ENCODE measurements at regions not wholly inside any gene's neighbourhood (a gene's known extent, or its start where the extent isn't known, plus 50 kb on each side); places are given as distances from the start of the nearest gene placed in this dataset.

DNA sequence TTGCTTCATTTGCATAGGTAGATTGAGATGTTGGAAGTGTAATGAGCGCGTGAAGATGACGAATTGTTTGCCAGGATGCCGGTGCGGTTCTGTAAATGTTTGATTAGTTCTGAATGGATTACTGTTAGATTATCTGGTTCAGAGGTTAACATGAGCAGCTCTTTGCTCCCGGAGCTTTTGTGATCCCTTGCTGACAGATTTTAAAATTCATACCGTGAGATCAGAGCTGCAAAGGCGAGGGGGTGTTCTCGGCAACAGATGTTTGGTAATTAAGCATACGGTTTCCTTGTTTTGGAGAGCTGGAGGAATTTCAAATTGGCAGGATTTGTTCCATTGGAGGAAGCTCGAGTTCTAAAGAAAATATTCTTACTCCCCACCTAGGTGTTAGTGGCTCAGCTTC is 237.8 kb upstream of the GPR26 start:
- H4K91ac ChIP-seq (ENCODE audit: low read length) = no peak overlapping the region
- no peak overlapping the region for H3K9ac ChIP-seq (ENCODE audit: low read length)
- H2BK12ac ChIP-seq (ENCODE audit: low read length in 2 of 2) = no peak overlapping the region
- H3K79me1 ChIP-seq (replicated peaks; ENCODE audit: low read length, poor library complexity, severe bottlenecking) = no peaks in the 10 kb centered on the region
- H3K23ac ChIP-seq (ENCODE audit: low read length in 2 of 2) = no peak overlapping the region
- WGBS = 83% methylated on average over 9 of the region's 11 CpGs
- no peak overlapping the region for H3K27ac ChIP-seq (ENCODE audit: low read length, poor library complexity, severe bottlenecking)
- no peak overlapping the region for H2AFZ ChIP-seq (ENCODE audit: low read depth, low read length)
- no peak overlapping the region for H3K4me3 ChIP-seq (ENCODE audit: insufficient read depth in 1 of 2, low read depth in 1 of 2, low read length in 2 of 2)
- H3K18ac ChIP-seq (ENCODE audit: low read depth in 1 of 2, low read length in 2 of 2) = no peak overlapping the region
- no peak overlapping the region for H3K14ac ChIP-seq (ENCODE audit: low read length in 2 of 2)
- H2BK15ac ChIP-seq (ENCODE audit: low read depth, poor library complexity, severe bottlenecking) = no peak overlapping the region
- H4K8ac ChIP-seq (ENCODE audit: low read length) = no peak overlapping the region
- no peak overlapping the region for H2AK5ac ChIP-seq (ENCODE audit: low read length, severe bottlenecking)
- H3K27me3 ChIP-seq (ENCODE audit: control insufficient read depth in 1 of 2, insufficient read depth in 1 of 2, low read length in 2 of 2) = peaks cover 0 to 37% of the 10 kb centered on the region in 2 experiments
- H2BK120ac ChIP-seq (ENCODE audit: low read depth, low read length) = no peak overlapping the region
- DNase-seq = no peak
- H3K4me2 ChIP-seq (ENCODE audit: low read length, poor library complexity, severe bottlenecking) = no peak overlapping the region
- no peaks in the 10 kb centered on the region for H3K4me1 ChIP-seq (ENCODE audit: control insufficient read depth, insufficient read depth, low read depth, low read length)
- H2BK5ac ChIP-seq (ENCODE audit: low read depth, low read length, poor library complexity, severe bottlenecking) = no peak overlapping the region
- H3K9me3 ChIP-seq (ENCODE audit: control insufficient read depth, low read length) = no peaks in the 10 kb centered on the region
- no peaks in the 10 kb centered on the region for H3K36me3 ChIP-seq (ENCODE audit: control insufficient read depth in 1 of 2, insufficient read depth in 2 of 2, low read depth in 1 of 2, low read length in 2 of 2)
- no peak overlapping the region for H3K4ac ChIP-seq (ENCODE audit: low read depth in 1 of 2, low read length in 2 of 2)

- Histone ChIP-seq H3K4me3 (ENCODE audit: insufficient read depth in 1 of 2, low read depth in 1 of 2, low read length in 2 of 2) (no peak overlapping the region), H3K14ac (ENCODE audit: low read length in 2 of 2) (no peak overlapping the region), H3K4me2 (ENCODE audit: low read length, poor library complexity, severe bottlenecking) (no peak overlapping the region), H3K23ac (ENCODE audit: low read length in 2 of 2) (no peak overlapping the region), H3K79me1 (replicated peaks; ENCODE audit: low read length, poor library complexity, severe bottlenecking) (no peaks in the 10 kb centered on the region), H3K18ac (ENCODE audit: low read depth in 1 of 2, low read length in 2 of 2) (no peak overlapping the region), H2BK5ac (ENCODE audit: low read depth, low read length, poor library complexity, severe bottlenecking) (no peak overlapping the region), H2BK120ac (ENCODE audit: low read depth, low read length) (no peak overlapping the region), H3K36me3 (ENCODE audit: control insufficient read depth in 1 of 2, insufficient read depth in 2 of 2, low read depth in 1 of 2, low read length in 2 of 2) (no peaks in the 10 kb centered on the region), H3K4me1 (ENCODE audit: control insufficient read depth, insufficient read depth, low read depth, low read length) (no peaks in the 10 kb centered on the region), H2BK12ac (ENCODE audit: low read length in 2 of 2) (no peak overlapping the region), H3K27ac (ENCODE audit: low read length, poor library complexity, severe bottlenecking) (no peak overlapping the region), H4K91ac (ENCODE audit: low read length) (no peak overlapping the region), H3K4ac (ENCODE audit: low read depth in 1 of 2, low read length in 2 of 2) (no peak overlapping the region), H3K27me3 (ENCODE audit: control insufficient read depth in 1 of 2, insufficient read depth in 1 of 2, low read length in 2 of 2) (peaks cover 0 to 37% of the 10 kb centered on the region in 2 experiments), H2BK15ac (ENCODE audit: low read depth, poor library complexity, severe bottlenecking) (no peak overlapping the region), H3K9me3 (ENCODE audit: control insufficient read depth, low read length) (no peaks in the 10 kb centered on the region), H4K8ac (ENCODE audit: low read length) (no peak overlapping the region), H3K9ac (ENCODE audit: low read length) (no peak overlapping the region), H2AK5ac (ENCODE audit: low read length, severe bottlenecking) (no peak overlapping the region), H2AFZ (ENCODE audit: low read depth, low read length) (no peak overlapping the region)
- WGBS = 74% methylated on average over 10 of the region's 14 CpGs
- no peak for DNase-seq
Measured at GRCh38 chr10:123429706-123430221, 236.4 kb upstream of the GPR26 start.

- H3K23ac ChIP-seq (ENCODE audit: low read length in 2 of 2) = no peak overlapping the region
- peaks cover 0 to 16% of the 10 kb centered on the region in 2 experiments for H3K27me3 ChIP-seq (ENCODE audit: control insufficient read depth in 1 of 2, insufficient read depth in 1 of 2, low read length in 2 of 2)
- no peak overlapping the region for H2BK5ac ChIP-seq (ENCODE audit: low read depth, low read length, poor library complexity, severe bottlenecking)
- H3K36me3 ChIP-seq (ENCODE audit: control insufficient read depth in 1 of 2, insufficient read depth in 2 of 2, low read depth in 1 of 2, low read length in 2 of 2) = no peaks in the 10 kb centered on the region
- H3K9me3 ChIP-seq (ENCODE audit: control insufficient read depth, low read length) = no peaks in the 10 kb centered on the region
- no peak overlapping the region for H4K91ac ChIP-seq (ENCODE audit: low read length)
- H3K4me1 ChIP-seq (ENCODE audit: control insufficient read depth, insufficient read depth, low read depth, low read length) = no peaks in the 10 kb centered on the region
- no peak overlapping the region for H2BK15ac ChIP-seq (ENCODE audit: low read depth, poor library complexity, severe bottlenecking)
- H3K4me2 ChIP-seq (ENCODE audit: low read length, poor library complexity, severe bottlenecking) = no peak overlapping the region
- no peak overlapping the region for H3K4me3 ChIP-seq (ENCODE audit: insufficient read depth in 1 of 2, low read depth in 1 of 2, low read length in 2 of 2)
- DNase-seq = no peak
- no peak overlapping the region for H2AFZ ChIP-seq (ENCODE audit: low read depth, low read length)
- H3K14ac ChIP-seq (ENCODE audit: low read length in 2 of 2) = no peak overlapping the region
- WGBS = 77% methylated on average over 6 of the region's 6 CpGs
- no peak overlapping the region for H3K9ac ChIP-seq (ENCODE audit: low read length)
- no peaks in the 10 kb centered on the region for H3K79me1 ChIP-seq (replicated peaks; ENCODE audit: low read length, poor library complexity, severe bottlenecking)
- H2AK5ac ChIP-seq (ENCODE audit: low read length, severe bottlenecking) = no peak overlapping the region
- no peak overlapping the region for H4K8ac ChIP-seq (ENCODE audit: low read length)
- no peak overlapping the region for H3K27ac ChIP-seq (ENCODE audit: low read length, poor library complexity, severe bottlenecking)
- H3K4ac ChIP-seq (ENCODE audit: low read depth in 1 of 2, low read length in 2 of 2) = no peak overlapping the region
- no peak overlapping the region for H2BK12ac ChIP-seq (ENCODE audit: low read length in 2 of 2)
- no peak overlapping the region for H3K18ac ChIP-seq (ENCODE audit: low read depth in 1 of 2, low read length in 2 of 2)
- H2BK120ac ChIP-seq (ENCODE audit: low read depth, low read length) = no peak overlapping the region
Measured at GRCh38 chr10:123433539-123433938, 232.6 kb upstream of the GPR26 start.

- no peak overlapping the region for H2AK5ac ChIP-seq (ENCODE audit: low read length, severe bottlenecking)
- H3K18ac ChIP-seq (ENCODE audit: low read depth in 1 of 2, low read length in 2 of 2) = no peak overlapping the region
- H3K79me1 ChIP-seq (replicated peaks; ENCODE audit: low read length, poor library complexity, severe bottlenecking) = no peaks in the 10 kb centered on the region
- H3K4me1 ChIP-seq (ENCODE audit: control insufficient read depth, insufficient read depth, low read depth, low read length) = no peaks in the 10 kb centered on the region
- no peaks in the 10 kb centered on the region for H3K9me3 ChIP-seq (ENCODE audit: control insufficient read depth, low read length)
- no peak overlapping the region for H2BK5ac ChIP-seq (ENCODE audit: low read depth, low read length, poor library complexity, severe bottlenecking)
- no peak overlapping the region for H4K91ac ChIP-seq (ENCODE audit: low read length)
- WGBS = 86% methylated on average over 13 of the region's 15 CpGs
- H2BK15ac ChIP-seq (ENCODE audit: low read depth, poor library complexity, severe bottlenecking) = no peak overlapping the region
- no peak overlapping the region for H3K23ac ChIP-seq (ENCODE audit: low read length in 2 of 2)
- DNase-seq = no peak
- no peak overlapping the region for H3K14ac ChIP-seq (ENCODE audit: low read length in 2 of 2)
- H3K27me3 ChIP-seq (ENCODE audit: control insufficient read depth in 1 of 2, insufficient read depth in 1 of 2, low read length in 2 of 2) = peaks cover 0 to 7% of the 10 kb centered on the region in 2 experiments
- no peak overlapping the region for H3K9ac ChIP-seq (ENCODE audit: low read length)
- H2AFZ ChIP-seq (ENCODE audit: low read depth, low read length) = no peak overlapping the region
- H3K36me3 ChIP-seq (ENCODE audit: control insufficient read depth in 1 of 2, insufficient read depth in 2 of 2, low read depth in 1 of 2, low read length in 2 of 2) = no peaks in the 10 kb centered on the region
- no peak overlapping the region for H2BK120ac ChIP-seq (ENCODE audit: low read depth, low read length)
- no peak overlapping the region for H3K4me2 ChIP-seq (ENCODE audit: low read length, poor library complexity, severe bottlenecking)
- H3K27ac ChIP-seq (ENCODE audit: low read length, poor library complexity, severe bottlenecking) = no peak overlapping the region
- H3K4ac ChIP-seq (ENCODE audit: low read depth in 1 of 2, low read length in 2 of 2) = no peak overlapping the region
- H3K4me3 ChIP-seq (ENCODE audit: insufficient read depth in 1 of 2, low read depth in 1 of 2, low read length in 2 of 2) = no peak overlapping the region
- H4K8ac ChIP-seq (ENCODE audit: low read length) = no peak overlapping the region
- no peak overlapping the region for H2BK12ac ChIP-seq (ENCODE audit: low read length in 2 of 2)
Measured at GRCh38 chr10:123434435-123435039, 231.6 kb upstream of the GPR26 start.

All from mesenchymal stem cell (in vitro differentiated cells and primary cell).